IPS DF 4.7 (cell line): ENCODE measurements at regions not wholly inside any gene's neighbourhood (a gene's known extent, or its start where the extent isn't known, plus 50 kb on each side); places are given as distances from the start of the nearest gene placed in this dataset.

Source experiments
- DNase-seq: peaks from one replicate; pipeline ENCODE4 v3.0.0-alpha.2; 2013; ENCODE audit warnings: low spot score; ENCODE audit errors: extremely low read depth

DNA sequence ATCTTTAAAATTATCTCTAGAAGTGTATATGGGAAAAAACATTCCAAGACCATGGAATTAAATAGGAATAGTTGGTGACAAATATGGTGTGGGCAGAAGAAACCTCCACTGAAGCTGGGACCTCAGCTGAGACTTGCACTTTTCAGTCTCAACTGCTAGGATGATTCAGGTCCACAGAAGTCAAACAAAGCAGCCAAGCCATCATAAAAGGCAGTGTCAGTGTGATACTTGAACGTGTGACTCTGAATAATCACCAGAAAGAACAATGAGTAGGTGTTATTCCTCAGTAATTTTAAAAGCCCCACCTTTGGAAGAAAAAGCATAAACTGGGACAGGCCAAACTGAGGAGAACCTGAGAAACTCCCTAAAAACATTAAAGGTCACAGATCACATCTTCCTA, 90.7 kb downstream of the ZNF281 start:
- DNase-seq: no peak

DNA sequence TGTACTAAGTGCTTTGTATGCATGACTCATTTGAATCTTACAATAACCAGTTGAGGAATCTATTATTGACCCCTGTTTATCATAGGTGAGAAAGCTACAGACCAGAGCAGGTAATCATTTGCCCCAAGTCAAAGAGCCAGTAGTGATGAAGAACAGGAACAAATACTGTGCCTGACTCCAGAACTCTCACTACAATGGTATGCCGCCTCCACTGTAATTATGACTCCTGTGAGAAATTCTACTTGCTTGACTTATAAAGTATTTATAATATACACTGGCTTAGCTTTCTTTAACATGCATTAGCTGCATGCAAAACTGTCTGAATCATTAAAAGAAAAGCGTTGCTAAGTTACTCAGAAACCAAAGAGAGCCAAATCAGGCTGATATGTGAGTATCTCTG, 92.6 kb downstream of the ZNF281 start:
- no peak for DNase-seq

DNA sequence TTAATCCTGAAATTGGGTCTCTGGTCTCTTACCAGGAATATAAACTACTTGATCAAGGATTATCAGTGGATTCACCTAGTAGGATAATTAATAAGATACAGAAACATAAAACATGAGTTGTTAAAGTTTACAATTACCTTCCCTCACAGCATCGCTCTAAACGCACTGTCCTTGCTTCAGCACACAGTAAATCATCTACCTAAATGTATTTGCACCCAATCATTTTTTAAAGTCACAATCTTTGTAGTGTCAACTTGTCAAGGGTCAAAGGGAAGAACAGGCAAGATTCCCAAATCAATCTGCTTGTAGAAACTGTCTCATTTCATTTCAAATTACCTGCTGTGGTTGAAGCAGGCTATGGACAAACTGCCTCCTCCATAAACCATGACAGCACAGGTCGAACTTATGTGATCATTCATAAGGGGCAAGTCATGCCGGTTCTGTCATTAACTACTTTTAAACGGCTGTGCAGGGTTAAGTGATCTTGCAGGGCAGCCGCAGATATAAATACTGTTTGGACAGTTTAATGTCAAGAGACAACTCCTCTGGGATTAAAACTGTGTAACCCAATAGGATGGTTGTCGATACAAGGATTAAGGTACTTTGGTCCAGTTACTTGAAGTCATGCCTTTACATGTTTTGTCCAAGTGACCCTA, 93.6 kb downstream of the ZNF281 start:
- DNase-seq: no peak

DNA sequence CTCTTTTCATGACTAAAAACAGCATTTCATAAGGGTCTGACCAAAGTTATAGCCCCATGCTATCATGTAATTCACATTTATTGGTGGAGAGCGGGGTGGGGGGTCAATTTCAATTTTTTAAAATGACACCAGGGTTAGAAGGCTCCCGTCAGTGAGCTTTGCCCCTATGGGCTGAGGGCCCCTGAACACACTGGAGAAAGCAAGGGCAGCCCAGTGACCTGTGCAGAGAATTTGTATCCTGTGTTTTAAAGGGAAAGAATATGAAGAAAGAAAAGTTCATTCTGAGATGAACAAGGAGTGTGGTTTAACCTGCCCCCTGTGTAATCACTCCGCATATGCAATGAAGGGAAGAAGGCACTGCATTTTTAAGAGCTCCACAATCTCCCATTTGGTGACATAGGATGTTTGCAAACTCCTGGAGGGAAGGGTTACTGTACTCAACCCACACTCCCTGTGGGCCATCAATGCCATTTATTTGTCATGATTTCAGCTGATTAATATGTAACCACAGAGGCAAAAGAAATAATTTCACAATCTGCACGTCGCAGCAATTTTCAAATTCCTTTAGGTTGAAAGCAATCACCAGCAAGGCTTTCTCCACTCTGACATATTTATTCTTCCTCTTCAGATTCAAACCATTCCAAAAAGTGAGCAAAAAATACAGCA, 95.6 kb downstream of the ZNF281 start:
- no peak for DNase-seq

DNA sequence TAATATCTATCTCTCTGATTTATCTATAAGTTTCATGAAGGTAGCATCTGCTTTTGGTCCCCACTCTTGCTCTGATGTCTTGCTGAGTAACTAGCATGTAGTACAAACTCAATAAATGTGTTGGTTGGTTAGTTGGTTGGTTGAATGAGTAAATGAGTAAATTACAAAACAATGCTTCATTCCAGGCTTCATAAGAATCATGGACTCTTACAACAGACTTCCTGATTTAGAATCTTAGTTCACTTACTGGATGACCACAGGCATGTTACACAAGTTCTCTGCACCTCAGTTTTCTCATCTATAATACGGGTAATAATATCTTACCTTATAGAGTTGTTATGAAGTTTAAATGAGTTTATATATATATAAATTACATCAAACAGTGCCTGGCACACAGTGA, 98.6 kb downstream of the ZNF281 start:
- no peak for DNase-seq

DNA sequence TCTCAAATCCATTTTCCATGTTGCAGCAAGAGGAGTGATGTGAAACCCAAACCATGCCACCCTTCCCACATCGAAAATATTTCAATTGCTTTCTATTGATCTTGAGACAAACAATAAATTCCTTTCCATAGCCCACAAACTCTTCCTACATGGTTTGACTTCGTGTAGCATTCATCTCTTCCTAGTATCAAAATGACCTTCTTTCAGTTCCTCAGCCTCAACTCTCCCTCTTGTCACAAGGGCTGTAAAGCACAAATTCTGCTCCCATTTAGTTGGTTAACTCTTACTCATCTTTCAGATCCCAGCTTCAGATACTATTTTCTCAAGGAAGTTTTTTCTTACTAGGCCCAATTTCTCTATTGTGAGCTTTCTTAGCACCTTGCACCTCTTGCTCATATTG, 99.0 kb downstream of the ZNF281 start:
- DNase-seq: no peak

DNA sequence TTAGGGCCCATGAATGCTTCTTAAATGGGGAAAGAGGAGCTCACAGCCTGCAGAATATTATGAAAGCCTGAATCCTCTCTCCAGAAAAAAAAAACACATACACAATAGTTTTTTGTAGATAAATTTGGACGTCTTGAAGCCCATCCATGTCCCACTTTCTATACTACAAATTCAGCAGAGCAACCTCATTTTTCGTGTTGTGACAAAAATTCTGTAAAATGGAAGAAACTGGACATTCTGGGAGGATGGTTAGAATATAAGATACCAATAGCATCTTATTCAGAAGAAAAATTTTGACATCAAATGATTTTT, 102.1 kb downstream of the ZNF281 start:
- DNase-seq: no peak

DNA sequence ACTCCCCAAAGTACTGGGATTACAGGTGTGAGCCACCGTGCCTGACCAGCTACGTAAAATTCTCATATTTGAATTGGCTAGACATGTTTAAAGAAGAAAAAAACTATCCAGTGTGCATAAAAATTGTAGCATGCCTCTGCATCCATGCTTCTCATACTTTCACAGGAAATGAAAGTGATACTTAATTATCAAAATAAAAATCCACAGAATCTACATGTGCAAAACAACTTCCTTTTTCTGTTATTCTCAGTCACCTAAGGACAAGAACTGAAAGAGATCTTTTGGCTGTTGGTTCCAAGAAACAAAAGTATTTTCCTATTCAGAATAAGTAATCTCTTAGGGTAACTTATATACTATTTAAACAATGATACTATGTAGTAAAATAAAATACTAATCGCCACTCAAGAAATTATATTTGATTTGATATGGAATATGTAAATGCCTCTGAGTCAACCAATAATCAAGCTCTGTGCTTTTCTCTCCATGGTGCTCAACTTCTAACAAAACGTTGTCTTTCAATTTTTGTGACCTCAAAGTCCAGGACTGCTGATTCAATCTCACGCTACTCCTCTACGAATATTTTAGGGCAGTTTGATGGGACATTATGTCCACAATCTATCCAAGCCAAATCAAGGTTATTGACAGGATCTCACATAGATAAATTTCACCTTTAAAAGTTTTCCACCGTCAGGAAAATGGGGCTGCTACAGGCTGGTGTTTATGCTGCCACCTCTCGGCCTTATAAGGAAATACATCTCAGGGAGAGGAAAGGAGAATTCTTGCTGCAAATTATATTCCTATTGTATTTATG, 102.7 kb downstream of the ZNF281 start:
- DNase-seq: no peak

DNA sequence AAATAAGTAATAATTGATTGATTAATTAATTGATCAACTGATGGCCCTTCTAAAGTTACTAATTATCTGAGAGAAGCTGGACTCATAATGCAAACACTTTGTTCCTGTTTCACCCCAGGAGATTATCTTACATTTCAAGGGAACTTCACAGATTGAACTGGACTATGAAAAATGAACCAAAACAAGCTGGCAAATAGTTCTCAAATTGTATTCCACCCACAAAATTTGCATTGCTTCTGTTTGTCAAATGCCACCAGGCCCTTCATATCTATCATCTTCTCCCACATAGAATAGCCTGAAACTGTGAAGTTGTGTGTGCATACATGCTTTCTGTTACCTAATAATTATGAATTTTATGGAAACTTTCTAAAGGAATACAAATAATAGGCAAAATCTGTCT, 104.0 kb downstream of the ZNF281 start:
- DNase-seq: no peak

DNA sequence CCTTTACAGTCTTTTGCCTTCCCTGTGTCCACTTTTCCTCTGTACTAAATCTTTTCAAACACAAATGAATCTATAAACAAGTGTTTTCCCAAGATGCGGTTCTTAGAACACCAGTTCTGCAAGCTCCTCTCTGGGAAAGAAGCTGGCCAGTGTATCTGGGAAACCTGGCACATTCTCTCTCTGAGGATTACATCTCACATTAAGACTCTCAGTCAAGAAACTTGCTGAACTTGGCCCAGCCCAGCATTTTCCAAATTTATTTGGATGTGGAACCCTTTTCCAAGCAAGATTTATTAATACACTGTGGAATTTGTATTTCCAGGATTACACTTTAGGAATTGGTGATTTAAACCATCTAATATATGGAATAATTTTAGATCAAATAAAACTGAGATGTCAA, 105.7 kb downstream of the ZNF281 start:
- no peak for DNase-seq

DNA sequence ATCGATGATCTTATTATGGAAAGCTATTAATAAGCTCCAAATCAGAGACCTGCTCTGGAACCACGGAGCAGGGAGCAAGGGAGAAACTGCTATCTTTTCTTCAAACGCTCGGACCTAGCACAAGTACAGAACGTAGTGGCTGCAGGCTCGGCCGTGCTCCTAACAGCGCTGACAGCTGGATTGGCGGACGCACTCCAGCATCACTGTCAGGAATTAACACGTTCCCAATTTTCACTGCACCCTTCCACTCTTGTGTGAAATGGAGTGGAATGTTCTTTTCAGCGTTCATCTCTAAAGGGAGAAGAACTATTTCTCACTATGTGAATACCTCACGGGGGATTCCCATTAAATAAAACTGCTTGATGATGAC, 106.9 kb downstream of the ZNF281 start:
- DNase-seq: no peak

DNA sequence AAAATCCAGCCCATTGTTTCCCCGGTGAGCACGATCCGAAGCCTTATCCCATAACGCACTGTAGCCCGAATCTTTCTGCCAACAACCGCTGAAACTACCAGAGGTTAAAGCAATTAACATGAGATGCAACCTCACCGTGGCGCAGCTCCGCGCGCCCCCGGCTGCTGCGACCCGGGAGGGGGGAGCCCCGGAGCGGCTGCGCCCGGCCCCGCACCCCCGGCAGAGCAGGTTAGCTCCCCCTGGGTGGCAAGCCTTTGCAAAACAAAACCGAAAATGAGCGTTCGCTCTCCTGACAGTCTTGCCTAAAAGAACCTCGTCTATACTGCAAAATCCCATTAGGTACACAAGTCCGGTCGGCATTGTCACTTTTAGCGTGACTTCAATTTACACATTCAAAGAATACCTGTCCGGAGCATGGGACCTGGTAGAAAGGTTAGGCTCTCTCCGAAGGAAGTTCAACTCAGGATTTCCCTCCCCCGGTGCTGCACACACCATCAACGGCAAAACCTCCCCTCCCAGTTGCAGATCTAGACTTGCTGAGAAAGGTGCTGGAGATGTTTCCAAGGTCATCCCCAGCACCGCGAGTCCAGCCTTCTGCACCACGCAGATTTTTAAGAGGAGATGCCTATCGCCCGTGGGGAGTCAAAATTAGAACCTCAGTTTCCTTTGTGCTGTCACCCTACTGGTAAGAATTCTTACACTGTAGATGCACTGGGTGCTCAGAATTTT, 107.5 kb downstream of the ZNF281 start:
- no peak for DNase-seq

DNA sequence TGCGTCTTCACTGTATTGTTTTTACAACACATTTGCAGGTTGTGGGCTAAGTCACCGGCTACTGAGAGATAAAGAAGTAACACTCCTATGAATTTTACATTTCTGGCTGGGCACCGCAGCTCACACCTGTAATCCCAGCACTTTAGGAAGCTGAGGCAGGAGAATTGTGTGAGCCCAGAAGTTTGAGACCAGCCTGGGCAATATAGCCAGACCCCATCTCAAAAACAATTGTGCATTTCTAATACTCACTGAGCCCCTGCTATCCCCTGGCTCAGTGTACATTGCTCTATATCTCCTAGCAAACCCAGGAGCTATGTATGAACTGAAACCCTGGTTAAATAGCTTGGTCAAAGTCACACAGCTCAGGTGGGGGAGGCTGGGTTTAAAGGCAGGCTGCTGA, 108.7 kb downstream of the ZNF281 start:
- no peak for DNase-seq

DNA sequence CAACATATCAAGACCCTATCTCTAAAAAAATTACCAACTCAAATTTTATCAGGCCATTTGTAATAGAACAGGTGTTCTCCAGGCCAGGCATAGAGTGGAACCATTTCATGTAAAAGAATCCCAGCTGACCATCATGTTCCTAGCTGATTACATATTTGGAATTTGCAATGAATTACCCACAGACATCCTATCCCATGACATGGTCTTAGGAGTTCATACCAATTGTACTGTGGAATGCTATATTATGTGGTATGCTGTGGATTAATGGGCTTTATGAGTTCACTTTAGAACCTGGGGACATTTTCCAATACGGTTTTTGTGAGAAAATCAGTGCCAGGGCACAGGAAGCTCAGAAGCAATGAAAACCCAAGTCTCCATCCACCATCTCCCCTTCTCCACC, 110.3 kb downstream of the ZNF281 start:
- DNase-seq: no peak

DNA sequence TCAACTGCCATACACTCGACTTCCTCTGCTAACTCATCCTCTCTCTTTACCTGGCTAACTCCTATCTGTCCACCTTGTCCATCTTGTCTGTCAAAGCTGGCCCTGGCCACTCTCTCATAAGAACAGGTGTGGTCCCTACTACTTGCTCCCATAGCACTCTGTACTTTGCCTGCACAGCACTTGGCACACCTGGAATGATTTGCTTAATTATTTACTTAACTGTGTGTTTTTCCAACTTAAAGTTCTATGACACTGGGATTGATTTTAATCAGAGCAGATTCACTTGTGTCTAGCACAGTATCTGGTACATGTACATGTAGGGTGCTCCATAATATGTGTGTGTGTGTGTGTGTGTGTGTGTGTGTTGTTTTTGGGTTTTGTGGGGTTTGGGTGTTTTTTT, 111.6 kb downstream of the ZNF281 start:
- no peak for DNase-seq

DNA sequence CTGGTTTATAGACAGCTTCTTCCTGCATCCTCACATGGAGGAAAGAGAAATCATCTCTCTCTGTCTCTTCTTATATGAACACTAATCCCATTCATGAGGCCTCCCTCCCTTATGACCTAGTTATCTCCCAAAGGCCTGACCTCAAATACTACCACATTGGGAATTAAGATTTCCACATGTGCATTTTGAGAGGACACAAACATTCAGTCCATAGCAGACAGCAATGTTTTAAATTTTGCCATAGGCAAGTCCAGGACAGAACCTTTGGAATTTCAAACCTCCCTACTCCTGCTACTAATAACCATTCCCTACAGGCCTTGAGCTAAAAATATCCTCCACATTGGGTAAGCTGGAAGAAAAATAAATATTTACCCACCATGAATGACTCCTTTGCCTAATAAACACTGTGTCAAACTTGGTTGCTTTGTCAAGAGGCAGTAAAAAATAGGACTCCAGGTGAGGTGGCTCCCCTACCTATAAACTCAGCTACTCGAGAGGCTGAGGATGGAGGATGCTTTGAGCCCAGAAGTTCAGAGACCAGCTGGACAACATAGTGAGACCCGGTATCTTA, 113.7 kb downstream of the ZNF281 start:
- no peak for DNase-seq

DNA sequence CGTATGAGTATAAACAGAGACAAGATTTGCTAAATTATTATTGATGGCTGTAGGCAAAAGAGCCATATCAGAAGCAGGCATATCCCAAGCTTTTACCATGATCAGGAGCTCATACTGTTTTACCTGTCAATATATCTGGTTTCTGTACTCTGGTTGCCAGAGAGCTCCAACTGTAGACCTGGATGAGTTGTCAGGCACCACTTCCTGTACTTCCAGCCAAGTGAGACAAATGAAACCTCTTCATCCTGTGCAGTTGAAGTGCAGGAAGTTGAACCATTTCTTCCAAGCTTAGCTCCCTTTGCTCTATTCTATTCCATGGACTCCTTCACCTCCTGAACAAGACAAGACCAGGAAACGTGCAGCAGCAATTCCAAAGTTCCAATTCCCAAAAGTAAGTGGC, 115.6 kb downstream of the ZNF281 start:
- no peak for DNase-seq

DNA sequence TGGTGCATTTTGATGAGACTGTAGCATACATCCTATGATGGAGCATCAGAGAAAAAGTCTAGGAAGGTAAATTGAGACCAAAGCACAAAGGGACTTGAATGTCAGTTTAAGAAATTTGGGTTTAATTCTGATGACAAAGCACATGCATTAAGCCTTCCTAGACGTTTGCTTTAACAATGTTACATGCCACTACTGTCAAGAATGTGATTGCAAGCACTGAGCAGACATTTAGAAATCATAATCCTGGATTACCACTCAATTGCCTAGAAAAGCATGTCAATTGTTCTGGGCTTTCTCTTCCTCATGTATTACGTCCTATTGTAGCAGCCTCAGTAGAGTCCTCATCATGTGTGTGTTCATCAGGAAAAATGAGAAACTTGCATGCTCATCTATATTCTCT, 117.1 kb downstream of the ZNF281 start:
- no peak for DNase-seq

DNA sequence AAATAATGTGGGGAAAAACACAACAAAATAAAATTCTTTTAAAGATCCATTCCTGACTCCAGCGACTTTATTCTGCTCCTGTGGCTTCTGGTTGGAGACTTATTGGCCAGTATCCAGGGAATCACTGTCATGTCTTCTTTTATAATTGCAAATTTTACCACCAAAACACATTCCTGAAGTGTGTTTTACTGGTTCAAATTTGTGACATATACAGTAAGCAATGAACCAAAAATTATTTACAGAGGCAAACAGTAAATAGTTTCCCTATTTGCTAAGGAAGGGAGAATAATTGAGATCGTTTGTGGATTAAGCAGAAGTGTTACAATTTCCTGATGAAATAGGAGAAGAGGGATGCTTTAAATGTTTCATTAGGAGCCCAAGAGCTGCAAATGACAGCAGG, 118.7 kb downstream of the ZNF281 start:
- DNase-seq: no peak

DNA sequence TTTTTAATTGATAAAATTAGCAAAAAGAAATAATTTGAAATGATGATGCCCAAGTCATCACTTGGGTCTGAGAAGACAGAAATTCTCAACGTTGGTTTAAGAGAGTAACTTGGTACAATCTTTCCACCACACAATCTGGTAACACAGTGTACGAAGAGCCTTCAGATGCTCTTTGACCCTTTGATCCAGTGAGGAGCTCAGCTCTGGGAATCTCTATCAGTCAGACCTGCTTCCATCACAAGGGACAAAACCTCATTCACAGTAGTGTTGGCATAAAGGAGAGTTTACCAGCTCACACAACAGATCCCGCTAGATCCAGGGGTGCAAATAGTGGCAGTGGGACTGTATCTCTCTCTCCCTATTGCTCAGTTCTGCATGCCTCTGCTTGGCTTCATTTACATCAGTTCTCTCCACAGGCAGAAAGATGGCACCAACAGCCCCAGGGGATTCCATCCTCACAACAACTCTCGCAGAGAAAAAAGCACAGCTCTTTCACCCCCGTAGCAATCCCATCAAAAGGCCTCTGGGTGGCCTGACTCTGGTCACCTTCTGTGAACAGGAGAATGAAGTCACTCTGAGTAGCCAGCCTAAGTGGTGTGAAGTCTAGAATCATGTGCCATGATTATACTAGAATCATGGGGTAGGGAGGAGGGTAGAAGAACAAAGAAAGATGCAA, 119.7 kb downstream of the ZNF281 start:
- DNase-seq: no peak

DNA sequence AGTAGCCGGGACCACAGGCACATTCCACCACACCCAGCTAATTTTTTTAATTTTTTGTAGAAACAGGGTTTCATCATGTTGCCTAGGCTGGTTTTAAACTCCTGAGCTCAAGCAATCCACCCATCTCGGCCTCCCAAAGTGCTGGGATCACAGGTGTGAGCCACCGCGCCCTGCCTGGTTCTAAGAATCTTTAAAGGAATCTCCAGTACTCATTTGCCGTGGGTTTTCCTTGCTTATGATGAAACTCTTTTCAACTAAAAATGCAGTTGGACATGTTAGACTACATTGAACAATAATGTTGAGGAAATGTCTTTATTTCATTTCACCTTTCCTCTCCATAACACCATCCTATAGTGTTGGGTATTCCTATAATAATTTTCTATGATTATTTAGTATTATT, 121.6 kb downstream of the ZNF281 start:
- no peak for DNase-seq
